DND-41 (cell line): ENCODE measurements at regions not wholly inside any gene's neighbourhood (a gene's known extent, or its start where the extent isn't known, plus 50 kb on each side); places are given as distances from the start of the nearest gene placed in this dataset.

Experiments
- ATAC-seq: fragments of 200-7000 bp; cut with Tn5 transposase; 3 replicates; pipeline ENCODE4 v1.9.1; 2021; ENCODE audit warnings: low read depth; ENCODE audit not compliant: insufficient read depth
- DNase-seq: peaks from one replicate; pipeline ENCODE4 v3.0.0-alpha.2; 2020
- H2AFZ ChIP-seq: 2 replicates; pipeline ENCODE4 v1.6.0; 2012; ENCODE audit warnings: low read depth, low read length
- H3K27ac ChIP-seq: 2 replicates; pipeline ENCODE4 v1.5.1; 2012; ENCODE audit warnings: low read length, inconsistent platforms
- H3K27me3 ChIP-seq: fragments of 200-600 bp; sonication (generic); 2 replicates; pipeline ENCODE4 v1.6.0; 2012; ENCODE audit warnings: low read length, mild to moderate bottlenecking, inconsistent platforms; ENCODE audit not compliant: insufficient read depth, poor library complexity
- H3K36me3 ChIP-seq: 2 replicates; pipeline ENCODE4 v1.5.1; 2012; ENCODE audit warnings: low read length, inconsistent platforms; ENCODE audit not compliant: insufficient read depth
- H3K4me1 ChIP-seq: 2 replicates; pipeline ENCODE4 v1.5.1; 2012; ENCODE audit warnings: mild to moderate bottlenecking, low read length; ENCODE audit not compliant: insufficient read depth
- H3K4me2 ChIP-seq: 2 replicates; pipeline ENCODE4 v1.6.0; 2012; ENCODE audit warnings: mild to moderate bottlenecking, moderate library complexity, low read length, inconsistent platforms; ENCODE audit not compliant: insufficient read depth
- H3K4me3 ChIP-seq, 2 experiments: fragments of 200-600 bp in 1 of 2; shearing (Covaris generic) in 1 of 2; 2 replicates each; pipeline ENCODE4 v1.5.1; 2012 to 2016; ENCODE audit warnings: inconsistent platforms in 2 of 2, low read length in 2 of 2, mild to moderate bottlenecking in 2 of 2, low read depth in 1 of 2, moderate library complexity in 1 of 2
- H3K79me2 ChIP-seq: 2 replicates; pipeline ENCODE4 v1.6.0; 2012; ENCODE audit warnings: low read length, inconsistent platforms; ENCODE audit not compliant: insufficient read depth
- H3K9ac ChIP-seq: 2 replicates; pipeline ENCODE4 v1.6.0; 2012; ENCODE audit warnings: low read depth, mild to moderate bottlenecking, inconsistent platforms, low read length, moderate library complexity
- H3K9me3 ChIP-seq: 2 replicates; pipeline ENCODE4 v1.5.1; 2012; ENCODE audit warnings: low read length, moderate library complexity, mild to moderate bottlenecking, inconsistent platforms; ENCODE audit not compliant: insufficient read depth, severe bottlenecking
- H4K20me1 ChIP-seq: 2 replicates; pipeline ENCODE4 v1.6.0; 2012; ENCODE audit warnings: low read length; ENCODE audit not compliant: insufficient read depth
- EZH2 ChIP-seq: IDR thresholded peaks from 3 replicates; pipeline ENCODE4 v1.6.1; 2012; ENCODE audit warnings: borderline replicate concordance, low read depth, mild to moderate bottlenecking, moderate library complexity, low read length, inconsistent platforms; ENCODE audit not compliant: severe bottlenecking
- TF ChIP-seq, protein P1 (sequence below): IDR thresholded peaks from 2 replicates; pipeline ENCODE4 v1.5.1; 2012; ENCODE audit warnings: borderline replicate concordance, low read length, moderate library complexity, mild to moderate bottlenecking; ENCODE audit not compliant: poor library complexity, severe bottlenecking; ENCODE audit errors: extremely low read depth

DNA sequence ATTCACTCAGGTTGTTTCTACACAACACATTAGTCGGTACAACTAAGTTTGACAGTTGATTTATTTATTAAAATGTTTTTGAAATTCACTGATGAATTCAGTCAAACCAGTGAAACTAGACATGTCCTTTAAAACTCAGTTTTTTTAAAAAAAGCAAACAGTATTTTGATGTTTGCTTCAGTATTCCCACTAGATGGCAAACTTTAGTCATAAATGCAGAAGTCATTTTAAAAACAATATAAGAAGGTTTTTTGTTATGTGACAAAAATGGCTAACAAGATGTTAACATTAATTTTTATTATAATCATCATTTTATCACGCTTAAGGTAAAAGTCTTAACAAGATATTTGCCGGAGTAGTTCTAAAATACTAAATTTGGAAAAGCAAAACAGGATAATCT is 1337.8 kb upstream of the DIAPH2 start:
- no peaks in the 10 kb centered on the region for H4K20me1 ChIP-seq
- H3K36me3 ChIP-seq, result no peaks in the 10 kb centered on the region
- H3K79me2 ChIP-seq, result no peaks in the 10 kb centered on the region
- no peak overlapping the region for H3K4me3 ChIP-seq
- H3K9me3 ChIP-seq, result no peaks in the 10 kb centered on the region
- no peaks in the 10 kb centered on the region for H3K27me3 ChIP-seq
- no peak overlapping the region for H3K27ac ChIP-seq
- H3K4me1 ChIP-seq, result no peaks in the 10 kb centered on the region
- TF ChIP-seq EZH2, result no peak
- TF ChIP-seq, protein P1, sequence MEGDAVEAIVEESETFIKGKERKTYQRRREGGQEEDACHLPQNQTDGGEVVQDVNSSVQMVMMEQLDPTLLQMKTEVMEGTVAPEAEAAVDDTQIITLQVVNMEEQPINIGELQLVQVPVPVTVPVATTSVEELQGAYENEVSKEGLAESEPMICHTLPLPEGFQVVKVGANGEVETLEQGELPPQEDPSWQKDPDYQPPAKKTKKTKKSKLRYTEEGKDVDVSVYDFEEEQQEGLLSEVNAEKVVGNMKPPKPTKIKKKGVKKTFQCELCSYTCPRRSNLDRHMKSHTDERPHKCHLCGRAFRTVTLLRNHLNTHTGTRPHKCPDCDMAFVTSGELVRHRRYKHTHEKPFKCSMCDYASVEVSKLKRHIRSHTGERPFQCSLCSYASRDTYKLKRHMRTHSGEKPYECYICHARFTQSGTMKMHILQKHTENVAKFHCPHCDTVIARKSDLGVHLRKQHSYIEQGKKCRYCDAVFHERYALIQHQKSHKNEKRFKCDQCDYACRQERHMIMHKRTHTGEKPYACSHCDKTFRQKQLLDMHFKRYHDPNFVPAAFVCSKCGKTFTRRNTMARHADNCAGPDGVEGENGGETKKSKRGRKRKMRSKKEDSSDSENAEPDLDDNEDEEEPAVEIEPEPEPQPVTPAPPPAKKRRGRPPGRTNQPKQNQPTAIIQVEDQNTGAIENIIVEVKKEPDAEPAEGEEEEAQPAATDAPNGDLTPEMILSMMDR, result peak; percentile 20
- DNase-seq, result no peak
- H2AFZ ChIP-seq, result no peak overlapping the region
- H3K4me2 ChIP-seq, result no peak overlapping the region
- ATAC-seq, result no peak
- H3K9ac ChIP-seq, result no peak overlapping the region

DNA sequence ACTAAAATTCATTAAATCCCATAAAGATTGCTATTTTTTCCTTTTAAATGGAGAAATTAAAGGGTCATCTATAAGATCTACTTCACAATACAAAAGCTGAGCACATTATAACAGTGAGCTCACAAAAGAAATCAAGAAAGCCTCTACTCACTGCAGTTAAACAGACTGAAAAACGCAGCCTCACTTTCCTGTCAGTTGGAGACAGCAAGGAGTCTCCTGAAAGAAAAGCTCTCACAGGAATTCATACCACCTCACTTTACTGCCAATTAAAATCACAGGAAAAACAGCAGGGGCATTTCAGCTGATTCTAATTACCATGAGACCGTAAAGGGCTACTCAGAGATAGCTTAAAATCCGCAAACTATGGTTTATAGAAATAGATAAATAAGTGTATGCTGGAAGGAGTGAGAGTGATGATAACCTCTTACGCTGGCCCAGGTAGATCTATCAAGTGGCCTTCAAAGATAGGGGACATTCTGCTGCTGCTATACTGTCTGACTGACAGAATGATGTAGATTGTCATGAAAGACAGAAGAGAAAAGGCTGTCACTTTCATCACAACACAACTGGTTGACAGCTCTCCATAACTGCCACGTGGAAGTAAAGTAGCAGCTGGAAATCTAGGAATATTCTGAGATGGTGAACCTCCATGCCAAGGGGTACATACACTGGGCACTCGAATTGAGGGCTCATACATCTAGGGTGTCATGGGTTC is 1333.7 kb upstream of the DIAPH2 start:
- no peak overlapping the region for H3K4me3 ChIP-seq

DNA sequence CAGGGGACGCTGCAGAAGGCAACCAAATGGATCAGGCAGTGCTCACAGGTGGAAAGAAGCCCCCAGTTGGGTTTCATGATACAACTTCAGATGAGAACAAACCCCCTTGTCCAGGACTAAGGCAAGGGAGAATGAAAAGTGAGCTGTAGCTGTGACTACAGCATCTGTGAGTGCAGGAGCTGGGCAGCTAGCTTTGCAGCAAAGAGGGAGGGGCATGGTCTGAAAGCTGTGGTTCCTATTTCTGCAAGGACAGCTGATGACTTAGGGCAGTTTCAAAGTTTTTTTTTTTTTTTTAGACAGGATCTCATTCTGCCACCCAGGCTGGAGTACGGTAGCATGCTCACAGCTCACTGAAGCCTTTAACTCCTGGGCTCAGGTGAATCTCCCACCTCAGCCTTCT is 1317.4 kb upstream of the DIAPH2 start:
- DNase-seq (no peak), ATAC-seq (no peak)
- TF ChIP-seq, protein P1, result no peak
- TF ChIP-seq EZH2, result no peak

More for the DNA sequence above, 1333.7 kb upstream of the DIAPH2 start:
- Histone ChIP-seq H3K36me3 (no peaks in the 10 kb centered on the region), H3K9me3 (no peaks in the 10 kb centered on the region), H3K9ac (no peak overlapping the region), H3K4me2 (no peak overlapping the region), H4K20me1 (no peaks in the 10 kb centered on the region), H3K79me2 (no peaks in the 10 kb centered on the region), H3K4me1 (no peaks in the 10 kb centered on the region), H3K27ac (no peak overlapping the region), H2AFZ (no peak overlapping the region), H3K27me3 (no peaks in the 10 kb centered on the region)
- DNase-seq, result no peak
- TF ChIP-seq, protein P1, result no peak
- TF ChIP-seq EZH2, result no peak
- no peak for ATAC-seq

More for the DNA sequence above, 1317.4 kb upstream of the DIAPH2 start:
- no peaks in the 10 kb centered on the region for H3K4me1 ChIP-seq
- no peak overlapping the region for H2AFZ ChIP-seq
- no peaks in the 10 kb centered on the region for H3K36me3 ChIP-seq
- H3K27me3 ChIP-seq, result no peaks in the 10 kb centered on the region
- no peak overlapping the region for H3K27ac ChIP-seq
- H3K4me2 ChIP-seq, result no peak overlapping the region
- H3K4me3 ChIP-seq, result no peak overlapping the region
- H3K9me3 ChIP-seq, result no peaks in the 10 kb centered on the region
- H3K9ac ChIP-seq, result no peak overlapping the region
- no peaks in the 10 kb centered on the region for H3K79me2 ChIP-seq
- no peaks in the 10 kb centered on the region for H4K20me1 ChIP-seq
